ENCODE measurements at regions not wholly inside any gene's neighbourhood (a gene's known extent, or its start where the extent isn't known, plus 50 kb on each side); places are given as distances from the start of the nearest gene placed in this dataset.

GRCh38 chr3:74353039-74353438 lies 261.4 kb downstream of the CNTN3 start:
- no peak overlapping the region for H3K27ac Mint-ChIP-seq (ENCODE audit: unreplicated experiment)
- DNase-seq: peak in 1 of 2 experiments; percentile 3
- BruUV-seq (replicated peaks): no TSS peak
- ChIA-PET CTCF (no interaction called here), POLR2A (no interaction called here)
- Histone ChIP-seq H3K4me1 (no peaks in the 10 kb centered on the region), H3K36me3 (ENCODE audit: control insufficient read depth, insufficient read depth, low read length) (no peaks in the 10 kb centered on the region), H3K4me3 (ENCODE audit: low read depth, low read length) (no peak overlapping the region), H3K9me3 (no peaks in the 10 kb centered on the region), H3K27me3 (replicated peaks; ENCODE audit: control insufficient read depth, insufficient read depth, low read length) (no peaks in the 10 kb centered on the region)
- intact Hi-C loops (cut with micrococcal nuclease; ENCODE audit: unreplicated experiment): no loop called here
- H3K9me3 Mint-ChIP-seq (ENCODE audit: unreplicated experiment): no peaks in the 10 kb centered on the region
- TF ChIP-seq CTCF (IDR thresholded peaks at IDR 0.05; ENCODE audit: insufficient read depth in 1 of 2, low read depth in 1 of 2, low read length in 1 of 2, severe bottlenecking in 1 of 2, unreplicated experiment in 1 of 2): no peak
- no peak overlapping the region for H3K4me3 Mint-ChIP-seq (ENCODE audit: unreplicated experiment)
- no peaks in the 10 kb centered on the region for H3K36me3 Mint-ChIP-seq (ENCODE audit: insufficient read depth, unreplicated experiment)
- H3K4me1 Mint-ChIP-seq (ENCODE audit: low read depth, unreplicated experiment): no peaks in the 10 kb centered on the region
- peaks cover 2% of the 10 kb centered on the region for H3K27me3 Mint-ChIP-seq (ENCODE audit: insufficient read depth, unreplicated experiment)

- H3K9me3 Mint-ChIP-seq (ENCODE audit: unreplicated experiment): no peaks in the 10 kb centered on the region
- TF ChIP-seq CTCF (IDR thresholded peaks at IDR 0.05; ENCODE audit: insufficient read depth in 1 of 2, low read depth in 1 of 2, low read length in 1 of 2, severe bottlenecking in 1 of 2, unreplicated experiment in 1 of 2): no peak
- no TSS peak for BruUV-seq (replicated peaks)
- ChIA-PET CTCF (no interaction called here), POLR2A (no interaction called here)
- no peaks in the 10 kb centered on the region for H3K36me3 Mint-ChIP-seq (ENCODE audit: insufficient read depth, unreplicated experiment)
- intact Hi-C loops (cut with micrococcal nuclease; ENCODE audit: unreplicated experiment): no loop called here
- H3K4me1 Mint-ChIP-seq (ENCODE audit: low read depth, unreplicated experiment): no peaks in the 10 kb centered on the region
- peaks cover 2% of the 10 kb centered on the region for H3K27me3 Mint-ChIP-seq (ENCODE audit: insufficient read depth, unreplicated experiment)
- Histone ChIP-seq H3K36me3 (ENCODE audit: control insufficient read depth, insufficient read depth, low read length) (no peaks in the 10 kb centered on the region), H3K4me1 (no peaks in the 10 kb centered on the region), H3K9me3 (no peaks in the 10 kb centered on the region), H3K27me3 (replicated peaks; ENCODE audit: control insufficient read depth, insufficient read depth, low read length) (no peaks in the 10 kb centered on the region), H3K4me3 (ENCODE audit: low read depth, low read length) (no peak overlapping the region)
- H3K27ac Mint-ChIP-seq (ENCODE audit: unreplicated experiment): no peak overlapping the region
- H3K4me3 Mint-ChIP-seq (ENCODE audit: unreplicated experiment): no peak overlapping the region
- DNase-seq: no peak
Observed at GRCh38 chr3:74352166-74352565, 262.3 kb downstream of the CNTN3 start.

GRCh38 chr3:74351213-74351612 lies 263.2 kb downstream of the CNTN3 start:
- Histone ChIP-seq H3K36me3 (ENCODE audit: control insufficient read depth, insufficient read depth, low read length) (no peaks in the 10 kb centered on the region), H3K4me3 (ENCODE audit: low read depth, low read length) (no peak overlapping the region), H3K27me3 (replicated peaks; ENCODE audit: control insufficient read depth, insufficient read depth, low read length) (no peaks in the 10 kb centered on the region), H3K4me1 (no peaks in the 10 kb centered on the region), H3K9me3 (no peaks in the 10 kb centered on the region)
- ChIA-PET CTCF (no interaction called here), POLR2A (no interaction called here)
- BruUV-seq (replicated peaks): no TSS peak
- no peaks in the 10 kb centered on the region for H3K9me3 Mint-ChIP-seq (ENCODE audit: unreplicated experiment)
- no peak for DNase-seq
- H3K27me3 Mint-ChIP-seq (ENCODE audit: insufficient read depth, unreplicated experiment): peaks cover 2% of the 10 kb centered on the region
- intact Hi-C loops (cut with micrococcal nuclease; ENCODE audit: unreplicated experiment): no loop called here
- no peak overlapping the region for H3K4me3 Mint-ChIP-seq (ENCODE audit: unreplicated experiment)
- no peaks in the 10 kb centered on the region for H3K36me3 Mint-ChIP-seq (ENCODE audit: insufficient read depth, unreplicated experiment)
- H3K27ac Mint-ChIP-seq (ENCODE audit: unreplicated experiment): no peak overlapping the region
- H3K4me1 Mint-ChIP-seq (ENCODE audit: low read depth, unreplicated experiment): no peaks in the 10 kb centered on the region
- TF ChIP-seq CTCF (IDR thresholded peaks at IDR 0.05; ENCODE audit: insufficient read depth in 1 of 2, low read depth in 1 of 2, low read length in 1 of 2, severe bottlenecking in 1 of 2, unreplicated experiment in 1 of 2): no peak

Measured in Caco-2 (cell line).